ENCODE measurements at regions not wholly inside any gene's neighbourhood (a gene's known extent, or its start where the extent isn't known, plus 50 kb on each side); places are given as distances from the start of the nearest gene placed in this dataset.

- POLR2A ChIA-PET = no interaction called here
These were observed 259.4 kb upstream of the JADE1 start for GRCh38 chr4:128550060-128550459.

More at GRCh38 chr4:128550060-128550459, 259.4 kb upstream of the JADE1 start:
- H3K27ac ChIP-seq (ENCODE audit: extremely low read depth, low read depth, low read length) = no peak overlapping the region
- no peak overlapping the region for H3K9ac ChIP-seq (ENCODE audit: insufficient read depth in 1 of 2, low read depth in 2 of 2, low read length in 2 of 2)
- DNase-seq (ENCODE audit: extremely low read depth in 1 of 4, low spot score in 3 of 4) (no peak), ATAC-seq (no peak), FAIRE-seq (no peak)
- BruUV-seq (replicated peaks) = no TSS peak
- intact Hi-C loops (cut with micrococcal nuclease) = loop anchor here (10.0 kb wide), 1 partner anchor 265 kb away; the partner anchor contains the start of gene PGRMC2
- peaks cover 6 to 12% of the 10 kb centered on the region in 2 experiments; a peak in 3 of 5 replicates for H3K4me1 ChIP-seq (replicated peaks in 1 of 2; ENCODE audit: control insufficient read depth in 2 of 2, insufficient read depth in 2 of 2, low read length in 2 of 2)
- H3K79me2 ChIP-seq (ENCODE audit: control insufficient read depth, insufficient read depth, low read length) = no peaks in the 10 kb centered on the region
- no peaks in the 10 kb centered on the region for H4K20me1 ChIP-seq (replicated peaks; ENCODE audit: control insufficient read depth, insufficient read depth, low read length)
- no peaks in the 10 kb centered on the region for H3K36me3 ChIP-seq (ENCODE audit: control insufficient read depth, insufficient read depth, low read length)
- 66% methylated on average over 5 of the region's 5 CpGs for whole genome bisulfite sequencing (ENCODE audit: insufficient coverage, low coverage, missing lambda C conversion rate)
- H3K4me2 ChIP-seq (ENCODE audit: insufficient read depth, low read length) = no peak overlapping the region
- in situ Hi-C loops (cut with MboI) = no loop called here
- H3K4me3 ChIP-seq = no peak overlapping the region
- H3K9me1 ChIP-seq (ENCODE audit: control insufficient read depth, insufficient read depth, low read length) = no peaks in the 10 kb centered on the region
- no peak overlapping the region for H2AFZ ChIP-seq (ENCODE audit: low read depth, low read length)
- H3K27me3 ChIP-seq (ENCODE audit: control insufficient read depth in 2 of 2, insufficient read depth in 2 of 2, low read length in 2 of 2) = no peaks in the 10 kb centered on the region
- TF ChIP-seq RAD21 (CRISPR knock-in tag; conservative IDR thresholded peaks at IDR 0.05 in 1 of 2, IDR thresholded peaks at IDR 0.05 in 1 of 2) = no peak
- no peak for TF ChIP-seq ZNF41 (CRISPR knock-in tag; conservative IDR thresholded peaks at IDR 0.05)
- TF ChIP-seq L3MBTL2 (IDR thresholded peaks at IDR 0.05) = no peak
- TF ChIP-seq BRF1 (IDR thresholded peaks at IDR 0.05; ENCODE audit: borderline replicate concordance, extremely low read depth, insufficient read length) = no peak
- TF ChIP-seq STAT6 (CRISPR knock-in tag; IDR thresholded peaks at IDR 0.05) = no peak
- no peaks in the 10 kb centered on the region for H3K9me3 ChIP-seq (replicated peaks; ENCODE audit: control insufficient read depth, insufficient read depth, low read depth, low read length)
- CTCF ChIA-PET (ENCODE audit: low intra/inter-chr PET ratio) = no interaction called here
